Activated CD4-positive, alpha-beta T cell treated with anti-CD3 and anti-CD28 coated beads, Interleukin-2, Interleukin-4, amounts not matched to agents 100 ng/mL and 50 ng/mL, durations not matched to agents 16 hours and 8 hours (primary cell): ENCODE measurements at regions not wholly inside any gene's neighbourhood (a gene's known extent, or its start where the extent isn't known, plus 50 kb on each side); places are given as distances from the start of the nearest gene placed in this dataset.
"Not testable (repeated sequence)": the region's sequence is repeated elsewhere in the genome, so short reads cannot be mapped to it uniquely, and the experiment has no call there.

Source experiments
- DNase-seq: peaks from one replicate; pipeline ENCODE4 v3.0.0-alpha.2; 2020; ENCODE audit warnings: low spot score

GRCh38 chr10:64859911-64860310 lies 1338.7 kb downstream of the REEP3 start:
- no peak for DNase-seq

- no peak for DNase-seq
These were observed 1342.6 kb downstream of the REEP3 start for GRCh38 chr10:64863836-64864235.

- DNase-seq, result no peak
These were observed 1346.3 kb downstream of the REEP3 start for GRCh38 chr10:64867501-64867962.

GRCh38 chr10:64873088-64873487 lies 1351.9 kb downstream of the REEP3 start:
- DNase-seq, result no peak

- DNase-seq, result no peak
These were observed 1352.8 kb downstream of the REEP3 start for GRCh38 chr10:64873959-64874358.

- DNase-seq, result no peak
These were observed 1359.3 kb downstream of the REEP3 start for GRCh38 chr10:64880546-64880945.

- no peak for DNase-seq
These were observed 1360.1 kb downstream of the REEP3 start for GRCh38 chr10:64881257-64881656.

- no peak for DNase-seq
These were observed 1375.4 kb downstream of the REEP3 start for GRCh38 chr10:64896582-64896981.

- DNase-seq, result not testable (repeated sequence)
These were observed 1385.1 kb downstream of the REEP3 start for GRCh38 chr10:64906311-64906710.

GRCh38 chr10:64924306-64924705 lies 1403.1 kb downstream of the REEP3 start:
- not testable (repeated sequence) for DNase-seq

GRCh38 chr10:64952042-64952441 lies 1430.8 kb downstream of the REEP3 start:
- no peak for DNase-seq

- DNase-seq, result no peak
These were observed 1435.2 kb downstream of the REEP3 start for GRCh38 chr10:64956441-64956840.

GRCh38 chr10:64959116-64959515 lies 1437.9 kb downstream of the REEP3 start:
- DNase-seq, result no peak

GRCh38 chr10:64959883-64960282 lies 1438.7 kb downstream of the REEP3 start:
- DNase-seq, result no peak

- DNase-seq, result no peak
These were observed 1452.2 kb downstream of the REEP3 start for GRCh38 chr10:64973391-64973790.

- no peak for DNase-seq
These were observed 1454.9 kb downstream of the REEP3 start for GRCh38 chr10:64976150-64976549.

- DNase-seq, result no peak
These were observed 1456.7 kb downstream of the REEP3 start for GRCh38 chr10:64977915-64978314.

- no peak for DNase-seq
These were observed 1475.7 kb downstream of the REEP3 start for GRCh38 chr10:64996886-64997285.

- DNase-seq, result no peak
These were observed 1489.6 kb downstream of the REEP3 start for GRCh38 chr10:65010845-65011244.

- no peak for DNase-seq
These were observed 1496.3 kb downstream of the REEP3 start for GRCh38 chr10:65017523-65017922.

- no peak for DNase-seq
These were observed 1503.7 kb downstream of the REEP3 start for GRCh38 chr10:65024886-65025285.

GRCh38 chr10:65030263-65030662 lies 1509.1 kb downstream of the REEP3 start:
- DNase-seq, result no peak

- no peak for DNase-seq
These were observed 1511.9 kb downstream of the REEP3 start for GRCh38 chr10:65032867-65033769.

- DNase-seq, result no peak
These were observed 1512.8 kb downstream of the REEP3 start for GRCh38 chr10:65033957-65034356.
